H1 (cell line): ENCODE measurements at regions not wholly inside any gene's neighbourhood (a gene's known extent, or its start where the extent isn't known, plus 50 kb on each side); places are given as distances from the start of the nearest gene placed in this dataset.

ENCODE experiments used
- CTCF ChIA-PET: fragments of 300-600 bp; sonication (Branson Sonifier 250); formaldehyde crosslinking; loops from one replicate; lab custom pipeline; 2021; ENCODE audit not compliant: partially characterized antibody; lab: Charles Lee
- POLR2A ChIA-PET: fragments of 300-600 bp; sonication (Branson Sonifier 250); formaldehyde crosslinking; loops from one replicate; lab custom pipeline; 2021; ENCODE audit warnings: inconsistent platforms; ENCODE audit not compliant: partially characterized antibody; lab: Charles Lee
- DNase-seq, 2 experiments: peaks; one replicate each; pipeline versions ENCODE4 v3.0.0 to v3.0.0-alpha.2; 2010 to 2022; ENCODE audit warnings: low spot score in 2 of 2, low read depth in 1 of 2, mixed read lengths in 1 of 2
- FAIRE-seq: peaks from 2 replicates; lab custom pipeline; 2011; peaks lifted over from hg19 to GRCh38; lab: Jason Lieb, UNC
- H2AFZ ChIP-seq: 2 replicates; pipeline ENCODE4 v1.8.1; 2012; ENCODE audit warnings: low read length, inconsistent platforms
- H2AK5ac ChIP-seq: 2 replicates; pipeline ENCODE4 v1.6.1; 2013; ENCODE audit warnings: low read depth, low read length
- H2BK120ac ChIP-seq: replicated peaks from 2 replicates; pipeline ENCODE3; 2013; ENCODE audit warnings: low read depth, low read length, inconsistent platforms
- H2BK12ac ChIP-seq: 2 replicates; pipeline ENCODE4 v1.6.1; 2013; ENCODE audit warnings: low read depth, low read length
- H2BK15ac ChIP-seq: 2 replicates; pipeline ENCODE4 v1.6.1; 2013; ENCODE audit warnings: low read length
- H2BK20ac ChIP-seq: 2 replicates; pipeline ENCODE4 v1.6.1; 2013; ENCODE audit warnings: low read length
- H2BK5ac ChIP-seq: 2 replicates; pipeline ENCODE4 v1.6.1; 2013; ENCODE audit warnings: low read depth, low read length
- H3K14ac ChIP-seq: 2 replicates; pipeline ENCODE4 v1.6.1; 2013; ENCODE audit warnings: inconsistent platforms; ENCODE audit not compliant: insufficient read length
- H3K18ac ChIP-seq: 2 replicates; pipeline ENCODE4 v1.6.1; 2013; ENCODE audit warnings: low read length; ENCODE audit errors: extremely low read depth
- H3K23ac ChIP-seq: 2 replicates; pipeline ENCODE4 v1.6.1; 2013; ENCODE audit warnings: inconsistent platforms; ENCODE audit not compliant: insufficient read length
- H3K23me2 ChIP-seq: 2 replicates; pipeline ENCODE4 v1.6.1; 2013; ENCODE audit warnings: low read depth, low read length
- H3K27ac ChIP-seq: 2 replicates; pipeline ENCODE4 v1.6.1; 2011; ENCODE audit warnings: low read depth, low read length, inconsistent platforms
- H3K27me3 ChIP-seq, 4 experiments: replicated peaks in 1 of 4; 1 replicate in 1 of 4; 2 replicates in 3 of 4; pipeline versions ENCODE4 v1.6.1 to v1.8.1; 2011 to 2013; ENCODE audit warnings: low read length in 3 of 4, mild to moderate bottlenecking in 3 of 4, inconsistent platforms in 2 of 4, mixed read lengths in 2 of 4, moderate library complexity in 1 of 4; ENCODE audit not compliant: control insufficient read depth in 3 of 4, insufficient read depth in 3 of 4; ENCODE audit errors: extremely low read depth in 1 of 4
- H3K36me3 ChIP-seq, 4 experiments: 2 replicates each; pipeline versions ENCODE4 v1.6.1 to v1.8.1; 2011 to 2013; ENCODE audit warnings: mild to moderate bottlenecking in 4 of 4, low read length in 3 of 4, moderate library complexity in 2 of 4, control low read depth in 1 of 4, inconsistent platforms in 1 of 4; ENCODE audit not compliant: insufficient read depth in 4 of 4, control insufficient read depth in 2 of 4
- H3K4ac ChIP-seq: replicated peaks from 2 replicates; pipeline ENCODE3; 2013; ENCODE audit warnings: low read length, low read depth, mixed read lengths, inconsistent platforms; ENCODE audit not compliant: insufficient read length
- H3K4me1 ChIP-seq, 4 experiments: replicated peaks in 1 of 4; 1 replicate in 1 of 4; 2 replicates in 3 of 4; pipeline versions ENCODE4 v1.6.1 to v1.8.1; 2011 to 2013; ENCODE audit warnings: low read length in 3 of 4, inconsistent platforms in 2 of 4, mixed read lengths in 1 of 4; ENCODE audit not compliant: insufficient read depth in 4 of 4, control insufficient read depth in 3 of 4
- H3K4me2 ChIP-seq, 2 experiments: 2 replicates each; pipeline versions ENCODE4 v1.6.1 to v1.8.1; 2011 to 2013; ENCODE audit warnings: low read depth in 2 of 2, low read length in 2 of 2, control low read depth in 1 of 2, inconsistent platforms in 1 of 2, mild to moderate bottlenecking in 1 of 2; ENCODE audit not compliant: insufficient read depth in 1 of 2
- H3K4me3 ChIP-seq, 4 experiments: fragments of 200-600, 300-600 bp in 1 of 4; sonication (generic), shearing (Covaris generic), sonication (Bioruptor Twin) in 1 of 4; 2 replicates each; pipeline versions ENCODE4 v1.5.1 to v1.8.1; 2011 to 2016; ENCODE audit warnings: low read length in 4 of 4, low read depth in 3 of 4, control low read depth in 2 of 4, inconsistent platforms in 2 of 4, mild to moderate bottlenecking in 2 of 4, mixed read lengths in 1 of 4, moderate library complexity in 1 of 4; ENCODE audit not compliant: insufficient read depth in 2 of 4; ENCODE audit errors: extremely low read depth in 1 of 4
- H3K56ac ChIP-seq: replicated peaks from 2 replicates; pipeline ENCODE3; 2013; ENCODE audit warnings: low read depth, mild to moderate bottlenecking, mixed read lengths, low read length, inconsistent platforms; ENCODE audit not compliant: insufficient read length
- H3K79me1 ChIP-seq: 2 replicates; pipeline ENCODE4 v1.6.1; 2013; ENCODE audit warnings: low read depth, low read length, control low read depth
- H3K79me2 ChIP-seq, 2 experiments: 2 replicates each; pipeline versions ENCODE4 v1.6.1 to v1.8.1; 2012 to 2013; ENCODE audit warnings: low read length in 2 of 2, mild to moderate bottlenecking in 2 of 2, inconsistent platforms in 1 of 2; ENCODE audit not compliant: insufficient read depth in 2 of 2, control insufficient read depth in 1 of 2
- H3K9ac ChIP-seq, 4 experiments: replicated peaks in 1 of 4; 1 replicate in 1 of 4; 2 replicates in 3 of 4; pipeline versions ENCODE4 v1.6.1 to v1.8.1; 2011 to 2013; ENCODE audit warnings: low read depth in 3 of 4, low read length in 3 of 4, control low read depth in 2 of 4, mild to moderate bottlenecking in 2 of 4, moderate library complexity in 2 of 4, inconsistent platforms in 1 of 4; ENCODE audit errors: extremely low read depth in 1 of 4
- H3K9me3 ChIP-seq, 2 experiments: 2 replicates each; pipeline versions ENCODE4 v1.6.1 to v1.8.1; 2012 to 2013; ENCODE audit warnings: mild to moderate bottlenecking in 2 of 2, moderate library complexity in 2 of 2, control low read depth in 1 of 2, inconsistent platforms in 1 of 2, low read depth in 1 of 2, low read length in 1 of 2, mixed read lengths in 1 of 2; ENCODE audit not compliant: insufficient read depth in 2 of 2
- H4K20me1 ChIP-seq, 2 experiments: replicated peaks in 1 of 2; 2 replicates each; pipeline versions ENCODE3 to v1.8.1; 2011 to 2013; ENCODE audit warnings: inconsistent platforms in 2 of 2, low read length in 2 of 2, mild to moderate bottlenecking in 1 of 2; ENCODE audit not compliant: insufficient read depth in 2 of 2, control insufficient read depth in 1 of 2
- H4K5ac ChIP-seq: 2 replicates; pipeline ENCODE4 v1.6.1; 2013; ENCODE audit warnings: low read length, low read depth, mixed read lengths, inconsistent platforms; ENCODE audit not compliant: insufficient read length
- H4K8ac ChIP-seq: 2 replicates; pipeline ENCODE4 v1.8.0; 2013; ENCODE audit warnings: mild to moderate bottlenecking, moderate library complexity, low read length, inconsistent platforms; ENCODE audit not compliant: insufficient read depth; ENCODE audit errors: extremely low read depth
- H4K91ac ChIP-seq: replicated peaks from 2 replicates; pipeline ENCODE3; 2013; ENCODE audit warnings: low read length, mixed read lengths, inconsistent platforms; ENCODE audit not compliant: insufficient read length
- CEBPB ChIP-seq: IDR thresholded peaks from 2 replicates; pipeline ENCODE4 v1.6.1; 2012; ENCODE audit warnings: low read depth, low read length
- JUN ChIP-seq: IDR thresholded peaks from 2 replicates; pipeline ENCODE4 v1.6.1; 2011; ENCODE audit warnings: low read depth, mild to moderate bottlenecking, improper control_type of control experiment, low read length
- SP2 ChIP-seq: IDR thresholded peaks from 2 replicates; pipeline ENCODE4 v1.6.1; 2012; ENCODE audit warnings: mild to moderate bottlenecking, low read length, inconsistent platforms
- SP4 ChIP-seq: IDR thresholded peaks from 2 replicates; pipeline ENCODE4 v1.6.1; 2012; ENCODE audit warnings: low read length, inconsistent platforms
- whole genome bisulfite sequencing, 2 experiments: shearing (Covaris generic) in 1 of 2; methylation state at CpG; one replicate each; pipeline versions ENCODE4 v1.1.6 to v1.1.7; 2013 to 2015; ENCODE audit warnings: low lambda C conversion rate in 2 of 2, mixed read lengths in 2 of 2, inconsistent platforms in 1 of 2, low coverage in 1 of 2, missing lambda C conversion rate in 1 of 2; ENCODE audit not compliant: insufficient replicate concordance in 2 of 2, insufficient coverage in 1 of 2, insufficient read length in 1 of 2; ENCODE audit errors: extremely low coverage in 1 of 2, missing lambda C conversion rate in 1 of 2; 5-methylcytosine and 5-hydroxymethylcytosine counted together

- no peak overlapping the region for H3K9ac ChIP-seq
- H4K91ac ChIP-seq, result no peak overlapping the region
- H4K5ac ChIP-seq, result no peak overlapping the region
- H3K27me3 ChIP-seq, result peaks cover 0 to 6% (median 1%) of the 10 kb centered on the region in 4 experiments; a peak in 4 of 7 replicates
- H3K79me1 ChIP-seq, result no peaks in the 10 kb centered on the region
- no peak overlapping the region for H2BK12ac ChIP-seq
- H4K8ac ChIP-seq, result no peak overlapping the region
- CTCF ChIA-PET, result interaction anchor here (1.2 to 4.9 kb wide), 4 partner anchors 10 to 428 kb away, joined by 3 to 27 read pairs (median 4); no protein-coding TSS in a partner anchor
- no peak overlapping the region for H3K4me3 ChIP-seq
- FAIRE-seq (no peak), DNase-seq (no peak)
- no peak overlapping the region for H2BK20ac ChIP-seq
- H4K20me1 ChIP-seq, result no peaks in the 10 kb centered on the region
- 0 out of 4 replicates have a peak, but pooled peaks cover 0 to 2% of the 10 kb centered on the region in 2 experiments for H3K9me3 ChIP-seq
- H3K27ac ChIP-seq, result no peak overlapping the region
- no peak overlapping the region for H3K23ac ChIP-seq
- WGBS, 2 experiments, result 87% methylated on average over 10 of the region's 10 CpGs; no CpG with 5 or more reads in 1 of the 2 experiments
- no peak overlapping the region for H2AK5ac ChIP-seq
- no peak overlapping the region for H2BK120ac ChIP-seq
- no peaks in the 10 kb centered on the region for H3K79me2 ChIP-seq
- H3K18ac ChIP-seq, result no peak overlapping the region
- no peak overlapping the region for H3K4me2 ChIP-seq
- H3K56ac ChIP-seq, result no peak overlapping the region
- no peaks in the 10 kb centered on the region for H3K23me2 ChIP-seq
- POLR2A ChIA-PET, result interaction anchor here (1.4 kb wide), 1 partner anchor 15 kb away, joined by 3 read pairs; no protein-coding TSS in a partner anchor
- H3K4me1 ChIP-seq, result no peaks in the 10 kb centered on the region
- no peaks in the 10 kb centered on the region for H3K36me3 ChIP-seq
- no peak overlapping the region for H3K14ac ChIP-seq
- H3K4ac ChIP-seq, result no peak overlapping the region
- H2AFZ ChIP-seq, result no peak overlapping the region
- no peak overlapping the region for H2BK5ac ChIP-seq
- H2BK15ac ChIP-seq, result no peak overlapping the region
- TF ChIP-seq CEBPB, result no peak
- no peak for TF ChIP-seq JUN
- TF ChIP-seq SP2, result no peak
- no peak for TF ChIP-seq SP4
Measured at GRCh38 chr1:53383136-53383870, 55.4 kb upstream of the LRP8 start.
